NCI-H2081 treated with DMSO at 0.1 percent for 48 hours (cell line): ENCODE measurements at regions not wholly inside any gene's neighbourhood (a gene's known extent, or its start where the extent isn't known, plus 50 kb on each side); places are given as distances from the start of the nearest gene placed in this dataset.

ENCODE experiments used
- DNase-seq: peaks from one replicate; lab custom pipeline; 2025; lab: John Stamatoyannopoulos, UW

DNA sequence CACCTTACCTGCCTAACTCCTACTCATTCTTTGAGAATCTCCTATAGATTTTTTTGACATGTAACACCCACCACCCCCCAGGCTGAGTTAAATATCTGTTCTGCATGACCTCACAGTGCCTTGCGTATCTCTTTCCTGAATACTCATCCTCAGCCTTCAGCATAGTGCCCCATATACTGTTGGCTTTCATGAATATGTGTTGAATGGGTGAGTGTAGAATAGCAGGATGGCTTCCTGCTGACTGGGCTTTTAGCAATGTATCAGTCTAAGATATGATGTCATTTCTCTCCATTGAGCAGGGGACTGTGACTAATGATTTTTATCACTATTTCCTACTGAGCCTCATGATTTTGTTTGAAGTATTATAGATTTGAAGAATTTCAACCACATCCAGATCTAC lies 361.6 kb upstream of the MARCKS start:
- no peak for DNase-seq

- no peak for DNase-seq
Measured at GRCh38 chr6:113496166-113496565, 361.0 kb upstream of the MARCKS start.

DNA sequence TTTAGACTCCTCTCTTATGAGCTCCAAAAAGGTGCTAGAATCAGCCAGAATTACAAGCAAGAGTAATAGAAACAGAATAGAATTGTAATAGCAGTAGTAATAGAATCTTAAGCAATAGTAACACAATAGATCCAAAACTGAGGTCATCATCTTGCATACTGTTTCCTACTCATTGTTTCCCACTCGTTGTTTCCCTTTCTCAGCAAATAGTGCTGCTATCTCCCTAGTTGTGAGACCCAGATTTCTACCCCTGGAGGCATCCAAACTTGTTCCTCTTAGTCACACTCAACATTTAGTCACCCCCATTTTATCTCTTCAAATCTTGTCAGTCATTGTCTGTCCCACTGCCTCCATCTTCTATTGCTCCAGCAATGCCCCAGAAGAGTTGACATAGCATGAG lies 356.9 kb upstream of the MARCKS start:
- no peak for DNase-seq

DNA sequence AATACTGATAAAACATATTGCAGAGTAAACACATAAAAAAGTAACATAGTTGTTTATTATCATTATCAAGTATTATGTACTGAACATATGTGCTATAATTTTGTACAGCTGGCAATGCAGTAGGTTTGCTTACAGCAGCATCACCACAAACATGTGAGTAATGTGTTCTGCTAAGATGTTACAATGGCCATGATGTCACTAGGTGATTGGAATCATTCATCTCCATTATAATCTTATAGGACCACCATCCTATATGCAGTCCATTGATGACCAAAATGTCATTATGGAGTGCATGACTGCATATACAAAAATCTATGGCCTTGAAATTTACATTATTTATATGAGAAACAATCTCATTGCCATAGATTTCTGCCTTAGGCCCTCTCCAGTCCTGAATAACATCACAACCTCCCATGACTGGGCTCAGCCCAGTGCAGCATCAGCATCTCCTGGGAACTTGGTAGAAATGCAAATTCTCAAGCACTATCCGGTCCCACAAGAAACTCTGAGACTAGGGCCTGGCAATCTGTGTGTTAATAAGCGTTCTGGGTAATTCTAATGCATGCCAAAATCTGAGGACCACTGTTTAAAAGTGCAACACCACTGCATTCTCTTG lies 352.0 kb upstream of the MARCKS start:
- DNase-seq, result no peak

GRCh38 chr6:113508249-113508648 lies 348.9 kb upstream of the MARCKS start:
- DNase-seq, result no peak

DNA sequence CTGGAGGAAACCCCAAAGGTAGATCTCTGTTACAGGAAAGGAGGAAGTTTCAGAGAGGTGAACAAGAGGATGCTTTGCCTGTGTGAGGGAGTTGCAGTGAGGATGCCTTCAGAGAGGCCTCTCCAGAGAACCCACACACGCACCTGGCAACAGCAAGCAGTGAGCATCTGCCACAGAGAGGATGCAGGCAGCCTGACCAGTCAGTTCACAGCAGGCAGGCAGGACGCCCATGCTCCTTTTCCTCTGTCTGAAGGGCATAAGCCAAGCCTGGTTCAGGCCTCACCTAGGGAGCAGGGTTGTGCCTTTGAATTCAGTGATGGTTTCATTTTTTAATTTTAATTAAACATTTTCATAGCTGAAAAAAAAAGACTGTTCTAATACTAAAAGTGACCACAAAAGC lies 346.0 kb upstream of the MARCKS start:
- no peak for DNase-seq

DNA sequence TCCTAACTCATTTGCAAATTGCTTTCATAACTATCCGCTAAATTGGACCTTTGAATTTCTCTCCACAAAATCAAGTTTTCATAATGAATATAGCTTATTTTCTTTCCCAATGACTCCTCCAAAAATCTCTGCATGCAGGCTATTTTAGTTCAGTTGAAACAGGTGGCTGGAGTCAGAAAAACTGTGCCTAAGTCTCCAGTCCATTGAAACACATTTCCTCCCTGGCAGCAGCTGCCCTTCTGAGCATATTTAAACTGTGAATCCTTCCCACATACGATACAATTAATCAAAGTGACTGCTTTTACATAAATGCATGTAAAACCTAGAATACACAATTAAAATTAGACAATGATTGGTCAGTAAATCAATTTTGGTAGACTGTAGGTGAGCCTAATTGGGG lies 344.6 kb upstream of the MARCKS start:
- no peak for DNase-seq

- no peak for DNase-seq
Measured at GRCh38 chr6:113513086-113513485, 344.1 kb upstream of the MARCKS start.

GRCh38 chr6:113522376-113522775 lies 334.8 kb upstream of the MARCKS start:
- no peak for DNase-seq

GRCh38 chr6:113524826-113525225 lies 332.3 kb upstream of the MARCKS start:
- DNase-seq, result no peak

GRCh38 chr6:113526553-113526952 lies 330.6 kb upstream of the MARCKS start:
- no peak for DNase-seq

DNA sequence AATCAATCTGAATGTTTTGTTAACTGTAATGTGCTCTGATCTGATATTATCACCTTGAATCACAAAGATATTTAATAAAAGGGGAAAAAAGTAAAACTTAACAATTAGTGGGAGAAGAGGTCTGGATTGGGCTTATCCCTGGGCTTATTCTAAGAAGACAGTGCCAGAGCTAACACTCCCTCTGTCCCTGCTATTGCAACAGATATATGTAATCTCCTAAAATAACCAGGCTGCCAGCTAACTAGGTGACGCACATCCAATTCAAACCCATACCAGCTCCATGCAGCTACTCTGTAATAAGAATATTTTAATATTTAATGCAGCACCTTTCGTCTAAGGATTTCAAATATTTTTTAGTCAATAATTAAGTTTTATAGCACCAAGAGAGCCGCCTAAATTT lies 330.1 kb upstream of the MARCKS start:
- no peak for DNase-seq

GRCh38 chr6:113528111-113528510 lies 329.0 kb upstream of the MARCKS start:
- no peak for DNase-seq

DNA sequence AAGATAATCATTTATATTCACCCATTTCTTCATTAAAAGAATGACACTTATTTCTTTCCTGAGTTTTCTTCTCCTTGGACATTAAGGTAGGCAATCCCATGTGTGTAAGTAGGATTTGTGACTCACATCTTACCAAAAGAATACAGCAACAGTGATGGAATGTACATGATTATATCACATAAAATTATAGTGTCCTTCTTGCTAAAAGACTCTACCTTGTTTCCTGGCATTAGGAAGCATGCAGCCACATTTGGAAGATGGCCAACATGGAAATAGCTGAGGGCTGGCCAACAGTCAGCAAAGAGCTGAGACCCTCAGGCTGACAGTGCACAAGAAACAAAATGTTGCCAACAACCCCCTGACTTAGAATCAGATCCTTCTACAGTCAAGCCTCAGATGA lies 327.9 kb upstream of the MARCKS start:
- no peak for DNase-seq

DNA sequence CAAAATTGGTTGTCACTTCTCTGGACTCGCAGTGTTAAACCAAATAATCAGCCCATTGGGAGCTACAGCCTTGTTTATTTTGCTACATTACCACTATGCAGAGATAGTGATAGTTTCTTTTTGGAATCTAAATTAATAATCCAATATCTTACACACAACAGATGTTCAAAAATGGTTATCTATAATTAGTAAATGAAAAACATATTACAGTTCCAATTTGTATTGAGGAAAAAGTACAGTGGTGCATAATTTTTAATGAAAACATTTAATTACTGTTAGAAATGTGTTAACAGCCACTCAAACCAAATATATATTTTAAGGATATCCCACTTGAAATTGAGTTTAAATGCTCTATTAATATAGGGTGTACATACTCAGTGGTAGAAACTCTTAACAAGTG lies 327.3 kb upstream of the MARCKS start:
- DNase-seq, result no peak

GRCh38 chr6:113530769-113531168 lies 326.4 kb upstream of the MARCKS start:
- no peak for DNase-seq

- no peak for DNase-seq
Measured at GRCh38 chr6:113539202-113539601, 317.9 kb upstream of the MARCKS start.

GRCh38 chr6:113539623-113540022 lies 317.5 kb upstream of the MARCKS start:
- no peak for DNase-seq

DNA sequence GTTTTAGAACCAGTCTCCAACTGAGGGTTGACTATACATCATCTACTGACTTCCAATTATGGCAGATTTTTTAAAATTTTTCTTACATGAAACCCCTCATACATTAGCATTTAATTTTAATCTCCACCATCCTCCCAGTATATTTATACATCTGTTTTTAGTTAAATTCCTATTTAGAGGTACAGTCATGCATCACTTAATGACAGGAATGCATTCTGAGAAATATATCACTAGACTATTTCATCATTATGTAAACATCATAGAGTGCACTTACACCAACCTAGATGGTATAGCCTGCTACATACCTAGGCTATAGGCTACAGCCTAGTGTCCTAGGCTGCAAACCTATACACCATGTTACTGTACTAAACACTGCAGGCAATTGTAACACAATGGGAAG lies 316.7 kb upstream of the MARCKS start:
- no peak for DNase-seq

DNA sequence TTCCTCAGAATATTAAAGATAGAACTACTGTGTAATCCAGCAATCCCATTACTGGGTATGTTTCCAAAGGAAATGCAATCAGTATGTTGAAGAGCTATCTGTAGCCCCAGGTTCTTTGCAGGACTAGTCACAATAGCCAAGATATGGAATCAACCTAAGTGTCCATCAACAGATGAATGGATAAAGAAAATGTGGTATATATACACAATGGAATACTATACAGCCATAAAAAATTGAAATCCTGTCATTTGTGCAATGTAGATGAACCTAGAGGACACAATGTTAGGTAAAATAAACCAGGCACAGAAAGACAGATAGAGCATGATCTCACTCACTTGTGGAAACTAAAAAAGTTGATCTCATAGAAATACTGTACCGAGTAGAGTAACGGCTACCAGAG lies 306.0 kb upstream of the MARCKS start:
- DNase-seq, result no peak

- DNase-seq, result no peak
Measured at GRCh38 chr6:113556775-113557174, 300.4 kb upstream of the MARCKS start.

DNA sequence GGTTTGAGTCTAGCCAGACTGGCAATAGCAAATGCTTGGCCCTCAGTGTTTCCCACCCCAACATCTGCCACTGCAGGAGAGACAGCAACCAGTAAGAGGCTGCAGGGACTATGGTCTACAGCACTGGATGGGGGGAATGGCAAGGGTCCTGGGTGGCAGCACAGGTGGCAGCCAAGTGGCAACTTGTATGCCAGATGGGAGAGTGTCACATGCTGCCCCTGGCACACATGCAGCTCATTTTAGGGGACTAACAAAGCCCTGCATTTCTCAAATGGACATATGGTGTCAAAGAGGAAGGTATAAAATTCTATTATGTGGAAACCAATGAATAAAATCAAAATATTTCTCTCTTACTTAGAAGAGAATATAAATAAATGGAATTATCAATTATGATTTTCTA lies 298.7 kb upstream of the MARCKS start:
- no peak for DNase-seq

- no peak for DNase-seq
Measured at GRCh38 chr6:113558966-113559365, 298.2 kb upstream of the MARCKS start.

- DNase-seq, result no peak
Measured at GRCh38 chr6:113560376-113560775, 296.8 kb upstream of the MARCKS start.

DNA sequence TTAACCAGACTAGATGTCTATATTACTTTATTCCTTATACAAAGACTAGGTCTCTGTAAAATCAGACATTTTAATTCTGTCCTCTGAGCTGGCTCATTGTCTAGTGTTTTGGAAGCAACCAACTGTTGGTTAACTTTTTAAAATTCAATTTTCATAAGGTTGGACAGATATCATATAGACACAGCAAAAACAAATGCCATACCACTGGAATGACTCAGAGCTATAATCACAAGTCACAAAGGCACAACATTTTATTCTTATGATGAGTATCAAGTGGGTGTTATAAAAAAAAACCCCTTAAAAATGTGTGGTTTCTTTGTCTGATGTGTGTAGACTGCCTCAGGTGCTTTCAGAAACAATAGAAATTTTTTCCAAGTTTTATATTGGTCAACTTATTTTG lies 296.2 kb upstream of the MARCKS start:
- no peak for DNase-seq
